Nephron progenitor cell (in vitro differentiated cells): ENCODE measurements at regions not wholly inside any gene's neighbourhood (a gene's known extent, or its start where the extent isn't known, plus 50 kb on each side); places are given as distances from the start of the nearest gene placed in this dataset.

Experiments
- DNase-seq: peaks from one replicate; pipeline ENCODE4 v3.0.0; 2021
- H3K27ac Mint-ChIP-seq: 2 replicates; pipeline ENCODE4 v1.8.0; 2021; ENCODE audit warnings: mild to moderate bottlenecking, moderate library complexity, mixed read lengths
- H3K27me3 Mint-ChIP-seq: 2 replicates; pipeline ENCODE4 v1.8.0; 2021; ENCODE audit warnings: mild to moderate bottlenecking, low read depth, mixed read lengths; ENCODE audit not compliant: poor library complexity
- H3K36me3 Mint-ChIP-seq: 2 replicates; pipeline ENCODE4 v1.8.0; 2021; ENCODE audit warnings: low read depth, mixed read lengths
- H3K4me1 Mint-ChIP-seq: 2 replicates; pipeline ENCODE4 v1.8.0; 2021; ENCODE audit warnings: mixed read lengths
- H3K4me3 Mint-ChIP-seq: 2 replicates; pipeline ENCODE4 v1.8.0; 2021; ENCODE audit warnings: mild to moderate bottlenecking, moderate library complexity, mixed read lengths
- H3K9me3 Mint-ChIP-seq: 2 replicates; pipeline ENCODE4 v1.8.0; 2021; ENCODE audit warnings: mild to moderate bottlenecking, moderate library complexity, mixed read lengths
- TF ChIP-seq, protein P1 (sequence below): fragments of 200-600 bp; sonication (generic); IDR thresholded peaks from 2 replicates; pipeline ENCODE4 v1.5.0; 2021; ENCODE audit warnings: antibody characterized with exemption

GRCh38 chr2:21217442-21217841 lies 93.7 kb downstream of the TDRD15 start:
- H3K4me3 Mint-ChIP-seq: no peak overlapping the region
- no peaks in the 10 kb centered on the region for H3K36me3 Mint-ChIP-seq
- no peaks in the 10 kb centered on the region for H3K4me1 Mint-ChIP-seq
- TF ChIP-seq, protein P1, sequence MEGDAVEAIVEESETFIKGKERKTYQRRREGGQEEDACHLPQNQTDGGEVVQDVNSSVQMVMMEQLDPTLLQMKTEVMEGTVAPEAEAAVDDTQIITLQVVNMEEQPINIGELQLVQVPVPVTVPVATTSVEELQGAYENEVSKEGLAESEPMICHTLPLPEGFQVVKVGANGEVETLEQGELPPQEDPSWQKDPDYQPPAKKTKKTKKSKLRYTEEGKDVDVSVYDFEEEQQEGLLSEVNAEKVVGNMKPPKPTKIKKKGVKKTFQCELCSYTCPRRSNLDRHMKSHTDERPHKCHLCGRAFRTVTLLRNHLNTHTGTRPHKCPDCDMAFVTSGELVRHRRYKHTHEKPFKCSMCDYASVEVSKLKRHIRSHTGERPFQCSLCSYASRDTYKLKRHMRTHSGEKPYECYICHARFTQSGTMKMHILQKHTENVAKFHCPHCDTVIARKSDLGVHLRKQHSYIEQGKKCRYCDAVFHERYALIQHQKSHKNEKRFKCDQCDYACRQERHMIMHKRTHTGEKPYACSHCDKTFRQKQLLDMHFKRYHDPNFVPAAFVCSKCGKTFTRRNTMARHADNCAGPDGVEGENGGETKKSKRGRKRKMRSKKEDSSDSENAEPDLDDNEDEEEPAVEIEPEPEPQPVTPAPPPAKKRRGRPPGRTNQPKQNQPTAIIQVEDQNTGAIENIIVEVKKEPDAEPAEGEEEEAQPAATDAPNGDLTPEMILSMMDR: no peak
- no peak for DNase-seq
- H3K9me3 Mint-ChIP-seq: peaks cover 13% of the 10 kb centered on the region
- peaks cover 11% of the 10 kb centered on the region for H3K27me3 Mint-ChIP-seq
- H3K27ac Mint-ChIP-seq: no peak overlapping the region

DNA sequence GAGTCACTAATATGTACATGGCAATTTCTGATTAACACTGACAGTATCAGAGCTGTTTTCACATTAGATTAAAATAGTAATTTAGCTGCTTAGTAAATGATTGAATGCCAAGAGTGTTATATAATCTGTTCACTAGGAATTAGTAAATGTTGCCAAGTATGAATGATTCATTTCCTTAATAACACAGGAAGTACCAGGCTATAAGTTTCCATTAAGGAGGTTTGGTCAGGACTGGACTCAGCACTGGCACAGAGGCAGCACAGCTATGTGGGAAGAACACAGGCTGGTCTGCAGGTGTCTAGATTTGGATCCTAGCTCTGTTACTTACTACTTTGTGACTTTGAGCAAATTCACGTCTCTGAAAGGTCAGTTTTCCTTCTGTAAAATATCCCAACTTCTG lies 97.2 kb downstream of the TDRD15 start:
- DNase-seq: no peak
- no peak overlapping the region for H3K27ac Mint-ChIP-seq
- TF ChIP-seq, protein P1: no peak
- peaks cover 11% of the 10 kb centered on the region for H3K27me3 Mint-ChIP-seq
- H3K4me3 Mint-ChIP-seq: no peak overlapping the region
- H3K4me1 Mint-ChIP-seq: no peaks in the 10 kb centered on the region
- no peaks in the 10 kb centered on the region for H3K9me3 Mint-ChIP-seq
- H3K36me3 Mint-ChIP-seq: no peaks in the 10 kb centered on the region

GRCh38 chr2:21223618-21224017 lies 99.8 kb downstream of the TDRD15 start:
- H3K9me3 Mint-ChIP-seq: no peaks in the 10 kb centered on the region
- H3K36me3 Mint-ChIP-seq: no peaks in the 10 kb centered on the region
- TF ChIP-seq, protein P1: no peak
- no peak overlapping the region for H3K4me3 Mint-ChIP-seq
- H3K4me1 Mint-ChIP-seq: no peaks in the 10 kb centered on the region
- DNase-seq: no peak
- peaks cover 7% of the 10 kb centered on the region for H3K27me3 Mint-ChIP-seq
- H3K27ac Mint-ChIP-seq: no peak overlapping the region

DNA sequence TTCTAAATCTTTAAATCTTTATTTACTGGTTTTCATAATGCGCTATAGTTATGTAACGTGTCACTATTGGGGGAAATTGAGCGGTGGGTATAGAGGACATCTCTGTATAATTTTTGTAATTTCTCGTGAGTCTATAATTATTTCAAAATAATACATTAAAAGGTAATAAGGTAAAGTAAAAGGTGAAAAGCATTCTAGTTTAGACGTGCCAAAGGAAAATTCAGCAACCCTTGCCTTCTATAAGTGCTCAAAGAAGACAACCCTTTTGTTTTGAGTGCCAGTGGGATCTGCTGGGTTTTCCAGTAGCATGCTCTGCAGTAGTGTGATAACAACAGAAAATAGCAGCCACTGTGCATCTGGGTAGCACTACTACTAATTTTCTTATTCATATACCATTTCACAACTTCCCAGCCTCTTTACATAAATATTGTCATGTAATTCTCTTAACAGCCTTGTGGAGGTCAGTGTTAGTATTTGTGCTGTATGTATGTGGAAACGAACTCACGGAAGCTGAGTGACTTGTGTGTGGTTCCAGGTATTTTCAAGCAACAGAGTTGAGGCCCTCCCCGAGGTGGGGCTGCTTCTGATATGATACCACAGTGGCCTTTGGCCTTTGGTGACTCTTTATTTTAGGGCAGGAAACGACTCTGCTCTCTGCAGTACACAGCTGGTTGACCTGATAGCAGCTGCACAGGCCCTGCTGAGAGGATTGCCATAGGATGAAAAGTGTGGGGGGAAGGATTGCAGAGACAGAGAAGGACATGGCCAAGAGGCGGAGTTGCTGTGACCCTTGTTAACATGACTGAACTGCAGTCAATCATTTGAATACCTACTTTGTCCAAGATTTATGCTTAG lies 104.5 kb downstream of the TDRD15 start:
- no peak for DNase-seq
- Mint-ChIP-seq H3K27me3 (peaks cover 5% of the 10 kb centered on the region), H3K27ac (no peak overlapping the region), H3K4me3 (no peak overlapping the region), H3K9me3 (no peaks in the 10 kb centered on the region), H3K36me3 (no peaks in the 10 kb centered on the region), H3K4me1 (no peaks in the 10 kb centered on the region)
- TF ChIP-seq, protein P1: no peak

- H3K27ac Mint-ChIP-seq: no peak overlapping the region
- no peaks in the 10 kb centered on the region for H3K9me3 Mint-ChIP-seq
- TF ChIP-seq, protein P1: no peak
- no peak for DNase-seq
- H3K4me1 Mint-ChIP-seq: no peaks in the 10 kb centered on the region
- peaks cover 8% of the 10 kb centered on the region for H3K27me3 Mint-ChIP-seq
- no peaks in the 10 kb centered on the region for H3K36me3 Mint-ChIP-seq
- no peak overlapping the region for H3K4me3 Mint-ChIP-seq
These were observed 105.5 kb downstream of the TDRD15 start for GRCh38 chr2:21229302-21229701.

DNA sequence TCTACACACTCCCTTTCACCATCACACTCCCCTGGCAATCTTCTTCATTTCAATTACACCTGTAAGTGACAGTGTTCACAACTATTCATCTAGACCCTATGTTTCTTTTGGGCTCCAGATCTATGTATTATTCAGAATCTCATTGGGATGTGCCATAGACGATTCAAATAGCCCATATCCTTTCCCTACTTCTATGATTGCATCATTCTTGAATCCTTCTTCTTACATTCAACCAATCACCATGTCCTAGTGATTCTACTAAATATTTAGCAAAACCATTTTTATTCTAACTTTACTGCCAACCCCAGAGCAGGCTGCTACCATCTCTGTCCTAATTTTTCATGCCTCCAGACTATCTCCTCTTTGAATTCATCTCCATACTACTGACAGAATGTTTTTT lies 106.4 kb downstream of the TDRD15 start:
- no peaks in the 10 kb centered on the region for H3K9me3 Mint-ChIP-seq
- no peaks in the 10 kb centered on the region for H3K4me1 Mint-ChIP-seq
- H3K4me3 Mint-ChIP-seq: no peak overlapping the region
- H3K36me3 Mint-ChIP-seq: no peaks in the 10 kb centered on the region
- H3K27ac Mint-ChIP-seq: no peak overlapping the region
- TF ChIP-seq, protein P1: no peak
- DNase-seq: no peak
- H3K27me3 Mint-ChIP-seq: peaks cover 8% of the 10 kb centered on the region
